ENCODE measurements at regions not wholly inside any gene's neighbourhood (a gene's known extent, or its start where the extent isn't known, plus 50 kb on each side); places are given as distances from the start of the nearest gene placed in this dataset.

DNA sequence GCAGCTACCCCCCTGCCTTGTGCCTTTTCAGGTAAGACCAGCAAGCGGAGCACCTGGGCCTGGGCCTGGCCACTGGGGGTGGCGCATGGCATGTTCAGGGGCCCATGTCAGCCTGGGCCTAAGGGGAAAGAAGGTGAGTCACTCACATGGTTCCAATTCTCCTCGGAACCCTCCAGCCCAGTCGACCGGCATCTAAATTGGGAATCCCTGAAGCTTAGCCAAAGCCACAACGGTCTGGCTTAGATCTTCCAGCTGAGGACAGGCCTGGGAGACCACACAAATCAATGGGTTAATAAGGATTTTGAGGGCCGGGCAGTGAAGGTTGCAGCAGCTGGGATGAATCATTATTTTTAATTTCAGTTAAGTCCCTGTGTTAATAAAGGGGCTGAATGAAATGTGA, 145.1 kb upstream of the SMYD2 start:
- TF ChIP-seq, protein P1, sequence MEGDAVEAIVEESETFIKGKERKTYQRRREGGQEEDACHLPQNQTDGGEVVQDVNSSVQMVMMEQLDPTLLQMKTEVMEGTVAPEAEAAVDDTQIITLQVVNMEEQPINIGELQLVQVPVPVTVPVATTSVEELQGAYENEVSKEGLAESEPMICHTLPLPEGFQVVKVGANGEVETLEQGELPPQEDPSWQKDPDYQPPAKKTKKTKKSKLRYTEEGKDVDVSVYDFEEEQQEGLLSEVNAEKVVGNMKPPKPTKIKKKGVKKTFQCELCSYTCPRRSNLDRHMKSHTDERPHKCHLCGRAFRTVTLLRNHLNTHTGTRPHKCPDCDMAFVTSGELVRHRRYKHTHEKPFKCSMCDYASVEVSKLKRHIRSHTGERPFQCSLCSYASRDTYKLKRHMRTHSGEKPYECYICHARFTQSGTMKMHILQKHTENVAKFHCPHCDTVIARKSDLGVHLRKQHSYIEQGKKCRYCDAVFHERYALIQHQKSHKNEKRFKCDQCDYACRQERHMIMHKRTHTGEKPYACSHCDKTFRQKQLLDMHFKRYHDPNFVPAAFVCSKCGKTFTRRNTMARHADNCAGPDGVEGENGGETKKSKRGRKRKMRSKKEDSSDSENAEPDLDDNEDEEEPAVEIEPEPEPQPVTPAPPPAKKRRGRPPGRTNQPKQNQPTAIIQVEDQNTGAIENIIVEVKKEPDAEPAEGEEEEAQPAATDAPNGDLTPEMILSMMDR (IDR thresholded peaks at IDR 0.05): no peak
- TF ChIP-seq POLR2A (IDR thresholded peaks at IDR 0.05): no peak
